ENCODE measurements at regions not wholly inside any gene's neighbourhood (a gene's known extent, or its start where the extent isn't known, plus 50 kb on each side); places are given as distances from the start of the nearest gene placed in this dataset.
"Not testable (repeated sequence)": the region's sequence is repeated elsewhere in the genome, so short reads cannot be mapped to it uniquely, and the experiment has no call there.

DNA sequence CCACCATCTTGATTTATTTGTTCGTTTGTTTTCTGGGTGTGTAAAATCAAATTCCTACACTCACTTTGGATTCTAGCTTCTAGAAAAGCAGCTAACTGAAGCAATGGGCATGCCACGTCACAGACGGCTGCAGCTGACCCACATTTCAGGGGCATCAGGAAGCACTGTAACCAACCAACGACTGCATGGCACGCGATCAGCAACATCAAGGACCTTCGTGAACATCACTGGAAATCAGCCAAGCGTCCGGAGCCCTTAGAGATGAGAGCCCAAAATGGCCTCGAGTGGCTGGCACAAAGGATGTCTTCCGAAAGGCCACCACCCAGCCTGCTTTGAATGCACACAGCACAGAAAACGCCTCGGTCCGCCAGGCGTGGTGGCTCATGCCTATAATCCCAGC is 191.1 kb downstream of the OLFM1 start:
- no peak for DNase-seq

DNA sequence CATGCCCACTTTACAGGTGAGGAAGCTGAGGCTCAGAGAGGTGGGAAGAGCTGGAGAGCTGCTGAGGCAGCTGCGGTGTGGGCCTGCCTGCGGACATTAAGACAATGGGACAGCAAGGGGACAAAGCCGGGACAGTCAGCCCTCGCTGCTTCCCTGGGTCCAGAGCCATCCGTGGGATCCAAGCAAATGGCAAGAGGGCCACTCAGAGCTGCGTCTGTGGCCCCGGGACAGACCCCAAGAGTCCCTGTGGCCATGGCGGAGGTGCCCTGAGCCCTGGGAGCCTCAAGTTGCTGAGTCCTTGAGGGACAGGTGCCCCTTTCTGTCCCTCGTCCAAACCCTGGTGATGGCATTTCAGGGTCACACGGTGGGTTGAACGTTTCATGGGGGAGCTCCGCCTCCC is 191.9 kb downstream of the OLFM1 start:
- DNase-seq: no peak

- DNase-seq: no peak
Measured at GRCh38 chr9:135279834-135280393, 192.4 kb downstream of the OLFM1 start.

- DNase-seq: no peak
Measured at GRCh38 chr9:135280666-135281065, 193.2 kb downstream of the OLFM1 start.

GRCh38 chr9:135281151-135281550 is 193.7 kb downstream of the OLFM1 start:
- DNase-seq: no peak

DNA sequence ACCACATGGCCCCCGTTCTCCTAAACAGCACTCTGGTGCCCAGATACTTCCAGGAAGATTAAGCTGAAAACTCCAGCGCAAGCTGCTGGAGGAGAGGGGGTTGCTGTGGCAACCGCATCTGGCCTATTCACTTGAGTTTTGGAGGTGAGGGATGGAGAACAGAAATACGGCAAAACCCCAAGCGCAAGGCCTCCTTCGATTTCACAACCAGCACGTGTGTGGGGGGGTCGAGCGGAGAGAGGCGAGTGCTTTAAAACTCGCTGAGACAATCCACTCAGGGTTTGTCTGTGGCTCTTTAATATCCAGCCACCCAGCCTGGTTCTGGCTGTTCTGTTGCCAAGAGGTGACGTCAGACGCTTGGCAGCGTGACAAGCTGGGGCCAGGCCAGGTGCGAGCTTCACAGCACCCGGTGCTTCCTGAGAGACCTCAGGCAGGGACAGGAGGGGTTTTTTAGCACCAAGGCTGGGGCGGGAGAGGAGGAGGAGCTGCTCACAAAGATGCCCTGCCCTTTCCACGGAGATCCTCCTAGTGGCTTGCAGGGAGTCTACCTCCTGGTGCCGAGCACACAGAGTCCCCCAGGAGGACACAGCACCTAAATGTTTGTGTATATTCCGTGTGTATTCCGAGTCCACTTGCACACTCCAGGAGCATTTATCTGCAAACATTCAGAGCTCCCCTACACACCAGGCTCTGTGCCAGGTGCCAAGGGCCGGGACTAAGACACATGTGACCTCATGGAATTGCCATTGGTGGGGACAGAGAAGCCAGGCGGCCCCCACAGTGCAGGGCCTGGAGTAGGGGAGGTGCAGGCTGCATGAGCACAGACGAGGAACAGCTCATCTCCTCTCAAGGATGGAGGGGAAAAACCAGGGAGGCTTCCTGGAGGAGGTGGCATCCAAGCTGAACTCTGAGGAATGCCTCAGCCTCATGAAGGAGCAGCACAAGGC is 194.6 kb downstream of the OLFM1 start:
- DNase-seq: peak; percentile 8

DNA sequence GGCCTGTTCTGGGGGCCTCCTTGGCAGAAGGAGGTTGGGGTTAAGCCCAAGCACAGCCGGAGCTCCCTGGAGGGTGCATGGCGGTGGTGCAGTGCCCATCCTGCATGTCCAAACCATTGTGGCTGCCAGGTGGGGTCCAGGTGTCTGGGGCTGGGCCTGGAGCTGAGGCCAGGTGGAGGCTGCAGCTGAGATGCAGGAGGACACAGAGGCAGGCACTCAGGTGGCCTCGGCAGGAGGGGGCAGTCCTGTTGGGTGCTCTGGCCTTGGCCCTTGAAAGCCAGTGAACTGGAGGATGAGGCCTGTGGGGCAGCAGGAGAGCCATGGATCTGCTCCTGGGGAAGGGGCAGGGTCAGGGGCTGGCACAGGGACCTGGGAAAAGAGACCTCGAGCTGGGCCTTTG is 195.3 kb downstream of the OLFM1 start:
- DNase-seq: no peak

DNA sequence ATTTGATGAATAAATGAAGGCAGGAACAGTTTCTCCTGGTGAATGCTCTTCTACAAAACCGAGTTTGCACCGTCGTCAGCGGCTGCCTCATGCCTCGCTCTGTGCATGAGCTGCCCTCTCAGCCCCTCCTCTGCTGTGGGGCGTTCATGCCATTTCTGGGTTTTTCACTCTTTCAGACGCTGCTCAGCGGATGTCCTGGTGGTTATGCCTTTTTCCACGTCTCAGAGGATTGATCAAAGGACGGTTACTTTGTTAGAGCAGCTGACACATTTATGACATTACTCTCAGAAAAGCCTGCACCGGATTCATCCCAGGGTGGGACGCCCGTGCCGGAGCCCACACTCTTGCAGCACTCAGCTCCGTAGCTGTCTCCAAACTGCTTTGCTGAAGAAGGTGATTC is 195.9 kb upstream of the PPP1R26 start:
- no peak for DNase-seq

GRCh38 chr9:135284386-135285134 is 195.0 kb upstream of the PPP1R26 start:
- no peak for DNase-seq

GRCh38 chr9:135286187-135286925 is 193.2 kb upstream of the PPP1R26 start:
- DNase-seq: not testable (repeated sequence)

- DNase-seq: no peak
Measured at GRCh38 chr9:135286961-135287360, 192.6 kb upstream of the PPP1R26 start.

- DNase-seq: no peak
Measured at GRCh38 chr9:135287627-135288026, 192.0 kb upstream of the PPP1R26 start.

GRCh38 chr9:135288054-135288453 is 191.5 kb upstream of the PPP1R26 start:
- DNase-seq: no peak

- no peak for DNase-seq
Measured at GRCh38 chr9:135289081-135289491, 190.5 kb upstream of the PPP1R26 start.

DNA sequence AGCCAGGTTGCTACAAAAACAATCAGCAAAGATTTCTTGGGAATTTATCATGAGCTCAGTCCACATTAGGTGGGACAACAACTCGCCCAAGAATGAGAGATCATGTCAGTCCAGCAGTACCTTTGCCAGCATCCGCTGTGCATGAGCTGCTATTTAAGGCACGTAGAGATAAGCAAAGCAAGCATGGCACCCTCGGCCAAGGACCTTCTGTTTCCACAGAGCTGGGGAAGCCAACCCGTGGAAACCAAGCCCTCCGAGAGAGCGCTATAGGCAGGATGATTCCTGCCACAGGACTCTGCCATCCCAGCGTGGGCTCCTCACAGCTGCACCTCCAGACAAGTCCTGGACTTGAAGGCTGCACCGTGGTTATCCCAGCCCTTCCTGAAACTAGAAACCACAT is 189.5 kb upstream of the PPP1R26 start:
- no peak for DNase-seq

GRCh38 chr9:135290566-135290965 is 189.0 kb upstream of the PPP1R26 start:
- no peak for DNase-seq

DNA sequence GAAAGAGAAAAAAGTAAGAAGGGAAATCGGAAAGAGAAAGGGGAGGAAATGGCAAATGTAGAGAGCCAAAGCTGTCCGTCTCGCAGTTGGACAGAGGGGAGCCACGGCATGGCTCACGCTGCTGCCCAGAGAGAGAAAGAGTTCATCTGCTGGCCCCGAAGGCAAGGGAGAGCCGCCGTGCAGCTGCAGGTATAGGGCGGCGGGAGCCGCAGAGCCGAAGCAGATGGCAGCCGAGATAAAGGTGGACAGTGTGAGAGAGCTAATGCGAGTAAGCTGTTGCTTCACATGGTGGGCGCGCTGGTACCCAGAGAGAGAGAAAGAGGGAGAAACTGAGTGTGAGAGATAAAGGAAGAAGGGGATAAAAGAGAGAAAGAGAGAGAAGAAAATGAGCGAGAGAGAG is 188.4 kb upstream of the PPP1R26 start:
- DNase-seq: no peak

DNA sequence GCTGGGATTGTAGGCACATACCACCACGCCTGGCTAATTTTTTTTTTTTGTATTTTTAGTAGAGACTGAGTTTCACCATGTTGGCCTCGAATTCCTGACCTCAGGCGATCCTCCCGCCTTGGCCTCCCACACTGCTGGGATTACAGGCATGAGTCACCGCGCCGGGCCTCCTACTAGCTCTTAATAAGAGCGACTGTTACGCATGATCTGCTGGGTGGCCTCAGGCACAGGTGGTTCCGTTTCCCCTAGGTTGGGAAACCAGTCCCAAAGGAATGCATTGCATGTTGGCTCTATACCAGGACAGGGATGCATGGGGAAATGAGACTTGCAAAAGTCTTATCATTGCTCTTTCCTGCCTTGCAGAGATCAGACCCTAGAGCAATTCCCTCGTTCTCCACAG is 184.7 kb upstream of the PPP1R26 start:
- no peak for DNase-seq

GRCh38 chr9:135295551-135296300 is 183.9 kb upstream of the PPP1R26 start:
- no peak for DNase-seq

DNA sequence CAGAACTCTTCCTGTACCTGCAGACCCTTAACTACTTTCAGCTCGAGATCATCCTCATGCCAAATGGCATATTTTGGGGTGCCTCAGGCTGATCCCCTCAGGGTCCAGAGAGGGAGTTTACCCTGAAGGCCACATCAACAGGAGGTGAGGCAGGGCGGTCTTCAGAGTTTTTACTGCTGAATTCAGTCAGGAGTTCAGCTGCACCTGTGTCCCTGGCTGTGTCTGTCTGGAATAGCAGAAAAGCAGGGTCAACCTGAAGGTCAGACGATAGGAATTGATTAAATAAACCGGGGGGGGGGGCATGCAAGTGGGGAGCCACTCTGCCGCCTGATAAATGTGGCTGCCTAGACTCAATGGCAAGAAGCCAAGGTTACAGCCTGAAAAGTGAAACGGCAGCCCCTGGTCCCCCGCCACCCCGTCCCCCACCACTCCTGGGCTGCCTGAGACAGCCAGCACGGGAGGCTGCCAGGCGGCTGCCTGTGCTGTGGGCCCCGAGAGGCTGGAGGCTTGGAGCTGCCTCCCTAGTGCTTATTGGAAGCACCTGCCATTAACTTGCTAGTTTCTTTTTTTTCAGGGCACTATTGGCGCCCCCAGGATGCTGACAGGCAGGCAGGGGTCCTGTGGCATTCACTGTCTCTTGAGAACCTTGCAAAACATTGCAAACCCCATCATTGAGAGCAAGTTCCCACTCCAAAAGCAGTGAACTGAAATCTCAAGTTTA is 182.7 kb upstream of the PPP1R26 start:
- no peak for DNase-seq

DNA sequence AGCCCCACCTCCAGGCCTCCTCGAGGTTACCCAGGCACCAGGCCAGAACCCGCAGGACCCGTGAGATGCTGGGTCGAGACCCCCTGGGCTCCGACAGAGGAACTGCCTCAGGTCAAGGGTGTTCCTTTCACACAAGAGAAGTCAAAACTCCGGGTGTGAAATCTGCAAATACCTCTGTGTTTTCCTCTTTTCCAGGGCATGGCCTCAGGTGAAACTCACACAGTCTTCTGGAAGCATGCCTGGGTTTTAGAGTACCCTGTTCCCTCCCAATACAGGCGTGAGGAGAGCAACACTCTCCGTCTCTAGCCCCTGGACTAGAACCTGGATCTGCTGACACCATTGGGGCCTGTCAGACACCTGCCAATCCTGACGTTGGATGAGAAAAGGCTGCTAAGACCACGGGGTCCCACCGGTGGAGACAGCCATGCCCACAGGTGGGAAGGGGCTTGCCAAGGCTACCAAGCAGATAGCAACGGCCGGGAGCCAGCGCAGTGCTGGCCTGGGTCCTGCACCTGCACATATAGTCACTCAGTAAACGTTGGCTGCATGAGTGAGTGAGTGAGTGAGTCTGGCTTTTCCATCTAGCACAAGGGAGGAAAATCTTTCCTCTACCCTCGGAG is 182.0 kb upstream of the PPP1R26 start:
- no peak for DNase-seq

Data from fibroblast of skin of right quadriceps (primary cell).